Left lobe of liver (tissue), 2 donors: ENCODE measurements at regions not wholly inside any gene's neighbourhood (a gene's known extent, or its start where the extent isn't known, plus 50 kb on each side); places are given as distances from the start of the nearest gene placed in this dataset.

Experiments used
- ATAC-seq: fragments of 200-7000 bp; cut with Tn5 transposase; one replicate; pipeline ENCODE4 v1.9.1; 2020; ENCODE audit warnings: mild to moderate bottlenecking, moderate library complexity
- DNase-seq: peaks from one replicate; pipeline ENCODE4 v3.0.0-alpha.2; 2020; ENCODE audit warnings: low spot score
- donor health status: DM: no; HTN: no; CAD: no; lungs with moderate emphysema.
- donor health status: DM: no; HTN: yes; CAD: no.

DNA sequence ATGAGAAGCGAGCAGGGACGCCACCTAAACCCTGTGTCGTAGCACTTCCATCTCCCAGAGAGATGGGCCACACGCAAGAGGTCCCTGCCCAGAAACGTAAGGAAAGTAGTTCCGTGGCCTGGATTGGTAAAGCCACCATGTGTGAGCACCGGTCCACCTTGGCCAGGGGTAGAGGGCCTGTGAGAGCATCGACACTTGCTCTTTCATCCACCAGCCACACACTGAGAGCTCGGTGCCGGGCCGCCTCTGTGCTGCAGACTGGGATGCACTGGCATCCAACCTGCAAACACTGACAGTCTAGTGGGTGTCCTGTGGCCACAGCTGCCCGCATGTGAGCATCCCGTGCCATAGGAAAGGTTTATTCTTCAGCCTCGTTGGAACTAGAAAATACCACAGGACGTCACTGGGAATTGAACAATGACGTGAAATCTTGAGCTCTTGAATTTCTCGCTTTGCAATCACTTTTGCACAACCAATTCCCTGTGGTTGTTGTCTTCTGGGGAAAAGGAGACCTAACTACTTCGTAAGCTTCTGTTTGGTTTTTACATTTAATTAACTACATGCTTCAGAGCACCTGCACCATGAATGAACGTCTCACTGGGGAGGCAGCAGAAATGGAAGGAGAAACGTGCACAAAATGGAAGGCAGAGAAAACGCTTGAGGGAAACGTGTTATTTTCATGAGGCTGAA, 212.0 kb upstream of the RAB6C start:
- DNase-seq: no peak

GRCh38 chr2:129768036-129768386, 211.5 kb upstream of the RAB6C start:
- no peak for ATAC-seq

More for the DNA sequence above, 212.0 kb upstream of the RAB6C start:
- ATAC-seq: no peak

GRCh38 chr2:129768485-129769184, 210.8 kb upstream of the RAB6C start:
- ATAC-seq (no peak), DNase-seq (no peak)

More at GRCh38 chr2:129768036-129768386, 211.5 kb upstream of the RAB6C start:
- DNase-seq: no peak

DNA sequence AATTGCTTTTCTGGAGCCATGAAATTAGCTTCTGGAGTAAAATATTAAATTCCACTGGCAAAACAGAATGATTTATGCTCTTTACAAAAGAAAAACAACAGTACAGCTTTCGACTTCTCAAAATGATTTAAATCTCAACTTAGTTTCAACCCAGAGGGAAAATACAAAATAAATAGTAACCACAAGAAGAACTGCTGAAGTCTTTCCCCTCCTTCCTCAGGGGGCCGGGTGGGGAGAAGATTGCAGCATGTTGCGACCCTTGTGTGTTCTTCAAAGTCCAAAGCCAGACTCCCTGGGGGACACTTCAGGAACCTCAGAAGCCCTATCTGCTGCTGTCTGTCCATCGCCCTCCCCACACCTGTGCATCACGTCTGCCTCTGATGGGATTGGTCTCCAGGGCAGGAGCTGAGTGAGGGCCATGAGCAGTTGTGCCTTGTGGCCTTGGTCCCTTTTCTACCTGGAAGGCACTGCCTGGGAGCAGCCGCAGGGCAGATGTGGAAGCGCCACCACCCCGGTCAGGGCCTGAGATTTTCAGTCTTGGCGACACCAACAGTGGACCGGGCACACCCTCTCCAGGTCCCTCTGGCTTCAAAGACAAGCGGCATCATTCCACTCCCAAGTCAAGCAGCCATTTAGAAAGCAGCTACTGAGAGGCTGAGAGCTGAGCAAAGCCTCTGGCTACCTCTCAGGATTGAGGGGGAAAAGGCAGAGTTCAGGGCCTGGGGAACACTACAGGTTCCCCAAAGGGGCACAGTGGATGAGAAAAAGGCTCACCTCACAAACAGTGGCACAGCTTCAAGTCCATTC, 210.1 kb upstream of the RAB6C start:
- ATAC-seq: no peak
- DNase-seq: no peak

DNA sequence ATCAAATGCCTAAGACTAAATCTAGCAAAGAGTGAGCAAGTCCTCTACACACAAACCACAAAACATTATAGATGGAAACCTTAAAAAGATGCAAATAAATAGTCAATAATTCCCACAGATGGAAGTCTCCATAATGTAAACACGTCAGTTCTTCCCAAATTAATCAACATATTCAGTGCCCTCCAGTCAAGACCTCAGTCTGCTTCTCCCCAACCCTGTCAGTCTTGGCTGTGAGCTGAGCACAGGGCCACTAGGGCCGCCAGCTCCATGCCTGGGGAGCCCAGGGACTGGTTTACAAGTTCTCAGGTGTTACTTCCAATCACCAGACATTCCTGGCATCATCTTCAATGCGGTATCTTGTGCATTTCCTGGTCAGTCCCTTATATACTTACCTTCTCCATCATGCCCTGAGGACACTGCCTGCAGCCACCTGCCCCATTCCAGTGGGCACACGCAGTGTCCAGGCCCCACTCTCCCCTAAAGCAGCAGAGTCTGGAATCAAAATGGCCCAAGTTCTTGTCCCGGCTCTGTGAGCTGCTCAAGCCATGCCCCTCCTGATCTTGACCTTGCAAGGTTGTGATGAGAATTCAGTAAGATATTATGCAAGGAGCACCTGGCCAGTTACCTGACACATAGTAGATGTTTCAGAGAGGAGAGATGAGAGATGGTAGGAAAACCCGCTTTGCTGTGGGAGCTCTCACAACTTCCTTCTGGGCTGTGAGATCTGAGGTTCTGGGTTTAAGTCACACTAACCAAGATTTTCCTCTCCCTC, 207.9 kb upstream of the RAB6C start:
- DNase-seq (no peak), ATAC-seq (no peak)

DNA sequence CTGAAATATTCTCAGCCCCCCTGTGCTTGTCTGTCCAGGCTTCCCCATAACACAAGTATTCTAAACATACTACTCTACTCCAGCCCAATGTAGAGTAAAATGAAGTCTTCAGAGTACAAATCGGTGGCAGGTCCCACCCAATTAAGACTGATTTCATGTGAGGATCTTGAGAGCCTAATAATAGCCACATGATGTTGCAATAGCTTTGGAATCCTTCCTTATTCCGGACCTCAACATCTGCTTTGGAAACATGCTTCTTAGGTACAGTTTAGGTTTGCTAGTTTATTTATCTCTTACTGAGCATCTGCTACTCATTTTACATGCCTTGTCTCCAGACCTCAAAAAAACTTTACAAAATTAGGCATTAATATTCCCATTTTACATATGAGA, 207.3 kb upstream of the RAB6C start:
- DNase-seq: no peak
- ATAC-seq: no peak

DNA sequence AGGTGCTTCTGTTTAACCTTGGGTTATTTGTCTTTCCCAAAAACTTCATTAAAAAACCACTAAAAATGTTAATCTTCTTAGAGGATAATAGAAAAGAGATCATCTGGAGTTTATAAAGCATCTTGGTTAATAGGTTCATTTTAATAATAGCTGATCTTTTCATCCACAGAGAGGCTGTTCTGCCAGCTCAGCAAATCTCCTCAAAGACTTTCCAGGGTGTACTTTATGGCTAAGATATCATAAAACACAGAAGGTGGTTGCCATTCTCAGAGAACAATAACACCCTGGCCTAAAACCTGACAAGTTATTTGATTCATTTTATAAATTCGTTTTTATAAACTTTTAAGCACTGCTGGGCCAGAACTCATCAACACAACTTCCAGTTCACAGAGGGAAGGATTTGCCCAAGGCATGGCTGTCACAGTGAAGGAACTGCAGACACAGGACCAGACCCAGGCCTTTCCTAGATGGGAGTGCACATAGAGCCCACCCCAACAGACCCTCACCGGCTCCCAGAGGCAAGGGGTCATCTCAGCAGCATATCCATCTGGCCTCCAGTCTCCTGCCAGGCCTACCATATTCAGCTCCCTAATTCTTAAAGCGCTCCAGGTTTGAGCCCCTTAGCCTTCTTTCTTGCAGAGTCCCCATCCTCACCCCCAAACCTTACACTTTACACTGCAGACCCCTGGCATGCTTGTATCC, 203.4 kb upstream of the RAB6C start:
- no peak for DNase-seq
- ATAC-seq: no peak

DNA sequence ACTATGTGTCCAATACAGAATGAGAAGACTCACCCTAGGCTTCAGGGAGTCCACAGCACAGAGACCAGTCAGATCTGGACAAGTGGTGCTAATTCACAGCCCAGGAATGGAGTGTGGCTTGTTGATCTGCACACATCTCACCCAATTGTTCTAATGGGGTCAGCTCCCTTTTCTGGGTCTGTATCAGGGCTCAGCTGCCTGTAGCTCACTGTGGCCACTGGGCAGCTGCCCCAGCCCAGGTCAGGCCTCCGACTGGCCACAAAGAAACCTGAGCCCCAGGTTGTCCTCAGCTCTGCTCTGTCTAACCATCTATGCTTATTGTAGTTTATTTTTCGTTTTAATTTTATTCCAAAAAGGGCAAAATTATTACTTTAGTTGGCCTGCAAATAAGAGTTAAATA, 202.3 kb upstream of the RAB6C start:
- DNase-seq (no peak), ATAC-seq (no peak)

- ATAC-seq (no peak), DNase-seq (no peak)
Observed at GRCh38 chr2:129777762-129778583, 201.5 kb upstream of the RAB6C start.

DNA sequence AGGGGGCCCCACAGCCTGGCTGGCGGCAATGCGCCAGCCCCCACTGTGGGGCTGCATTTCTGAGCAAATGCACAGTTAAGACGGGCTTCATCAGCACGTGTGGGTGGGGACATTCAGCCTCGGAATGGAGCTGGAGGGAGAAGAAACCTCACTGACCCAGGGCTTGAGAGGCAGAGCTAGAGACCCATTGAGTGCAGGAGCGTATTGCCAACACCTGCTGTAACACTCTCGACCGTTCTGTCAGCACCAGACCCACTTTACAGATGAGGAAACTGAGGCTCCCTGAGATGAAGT, 200.9 kb upstream of the RAB6C start:
- no peak for DNase-seq
- no peak for ATAC-seq

- no peak for DNase-seq
- ATAC-seq: no peak
Observed at GRCh38 chr2:129779783-129780182, 199.7 kb upstream of the RAB6C start.

DNA sequence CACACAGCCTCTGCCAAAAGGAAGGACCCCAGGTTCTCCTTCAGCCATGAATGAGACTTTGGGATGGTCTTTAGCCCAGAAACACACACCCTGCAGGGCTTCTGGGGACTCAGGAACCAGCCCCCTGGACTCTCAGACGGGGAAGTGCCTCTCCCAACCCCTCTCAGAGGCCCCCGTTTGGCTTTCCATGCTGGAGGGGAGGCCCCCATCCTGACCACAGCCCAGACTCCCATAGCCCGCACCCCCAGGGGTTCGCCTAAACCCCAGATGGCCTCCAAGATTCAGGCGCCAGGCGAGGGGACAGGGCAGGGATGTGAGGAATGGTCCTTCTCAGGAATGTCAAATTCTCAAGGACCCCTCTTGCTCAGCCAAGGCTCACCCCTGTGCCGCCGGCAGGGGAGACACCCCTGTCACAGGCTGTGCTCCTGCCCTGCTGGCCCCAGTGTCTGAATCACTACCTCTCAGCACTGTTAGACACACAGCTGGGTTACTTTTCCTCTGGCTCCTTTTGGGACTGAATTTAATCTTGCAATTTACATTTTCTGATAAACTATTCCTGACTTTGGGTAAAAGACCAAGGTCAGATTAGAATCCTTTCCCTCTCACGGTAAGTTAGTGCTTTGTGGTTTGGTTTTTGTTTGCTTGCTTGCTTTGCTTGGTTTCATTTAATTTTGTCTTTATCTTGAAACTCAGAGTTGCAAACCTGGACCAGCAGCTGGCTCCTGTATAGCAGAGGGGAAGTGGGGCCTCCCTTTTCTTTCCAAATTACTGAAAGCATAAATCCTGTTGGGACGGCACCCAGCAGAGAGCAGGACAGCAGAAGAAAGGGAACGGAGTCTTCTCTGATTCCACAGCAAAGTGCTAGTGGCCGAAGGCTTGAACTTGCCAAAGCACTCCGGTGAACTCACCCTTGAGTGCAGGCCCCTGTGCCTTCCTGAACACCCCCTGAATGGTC, 198.9 kb upstream of the RAB6C start:
- DNase-seq: no peak

GRCh38 chr2:129781749-129782632, 197.5 kb upstream of the RAB6C start:
- DNase-seq (no peak), ATAC-seq (no peak)

More for the DNA sequence above, 198.9 kb upstream of the RAB6C start:
- no peak for ATAC-seq

- DNase-seq (no peak), ATAC-seq (no peak)
Observed at GRCh38 chr2:129782633-129782990, 196.9 kb upstream of the RAB6C start.

DNA sequence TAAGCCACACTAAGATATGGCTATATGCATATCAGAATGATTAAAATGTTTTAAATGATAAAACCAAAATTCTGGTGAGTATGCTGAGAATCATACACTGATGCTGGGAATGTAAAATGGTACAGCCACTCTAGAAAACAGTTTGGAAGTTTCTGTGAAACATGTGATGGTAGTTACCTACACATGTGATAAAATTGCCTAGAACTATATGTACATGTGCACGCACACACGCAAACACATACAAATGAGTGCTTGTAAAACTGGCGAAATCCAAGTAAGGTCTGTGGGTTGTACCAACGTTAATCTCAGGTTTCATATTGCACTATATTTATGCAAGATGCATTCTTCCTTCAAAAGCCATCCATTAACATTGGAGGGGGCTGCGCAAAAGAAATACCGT, 195.0 kb upstream of the RAB6C start:
- ATAC-seq (no peak), DNase-seq (no peak)

DNA sequence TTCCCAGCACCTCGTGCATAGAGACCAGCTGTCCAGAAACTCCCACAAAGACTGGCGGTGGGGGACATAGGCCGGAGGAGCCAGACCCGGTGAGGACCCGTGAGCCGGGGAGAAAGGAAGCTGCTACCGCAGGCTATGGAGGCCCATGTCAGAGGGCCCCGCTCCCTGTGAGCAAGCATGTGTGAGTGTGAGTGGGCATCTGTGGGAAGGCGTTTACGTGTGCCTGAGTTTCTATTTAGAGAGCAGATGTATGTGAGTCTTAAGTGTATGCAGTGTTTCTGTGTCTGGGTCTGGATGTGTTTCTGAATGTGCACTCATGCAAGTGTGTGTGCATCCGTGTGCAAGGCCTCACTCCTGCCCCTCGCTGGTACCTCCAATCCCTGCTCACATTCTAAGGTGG, 187.8 kb upstream of the RAB6C start:
- ATAC-seq (no peak), DNase-seq (no peak)

DNA sequence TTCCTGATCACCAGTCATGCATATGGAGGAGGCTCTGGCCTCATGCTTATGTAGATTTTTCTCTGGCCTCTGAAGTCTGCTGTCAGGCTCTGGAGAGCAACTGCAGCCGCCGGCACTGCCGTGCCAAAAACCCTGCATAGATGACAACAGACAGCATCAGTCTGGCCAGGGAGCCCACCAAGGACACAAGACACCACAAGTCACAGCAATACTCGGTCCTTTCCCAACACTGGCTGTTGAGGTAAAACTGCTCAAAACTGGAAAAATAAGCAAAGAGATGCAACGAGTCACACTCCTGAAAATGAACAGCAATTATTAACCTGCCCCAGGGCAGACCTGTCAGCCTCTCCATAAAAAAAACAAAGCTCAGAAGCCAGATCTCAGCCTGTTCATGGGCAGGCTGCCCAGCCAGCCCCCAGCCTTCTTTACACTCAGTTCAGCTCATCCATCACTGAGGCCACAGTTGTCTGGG, 186.0 kb upstream of the RAB6C start:
- ATAC-seq (no peak), DNase-seq (no peak)

DNA sequence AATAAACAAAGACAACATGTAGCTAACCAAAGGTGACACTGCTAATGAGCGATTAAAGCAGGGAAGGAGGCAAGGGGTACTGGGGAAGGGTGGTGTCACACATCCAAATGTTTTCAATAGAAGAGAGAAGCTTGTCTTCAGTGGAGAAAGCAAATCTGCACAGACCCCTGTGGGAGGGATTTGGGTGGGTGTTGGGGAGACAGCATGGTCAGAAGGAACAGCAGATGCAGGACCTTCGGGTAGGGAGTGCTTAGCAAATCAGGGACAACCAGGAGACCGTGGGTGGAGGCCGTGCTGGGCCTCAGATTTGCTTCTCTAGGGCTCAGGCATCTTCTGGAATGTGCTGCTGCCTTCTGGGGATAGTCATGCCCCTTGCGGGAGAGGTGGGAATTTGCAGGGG, 185.3 kb upstream of the RAB6C start:
- DNase-seq (no peak), ATAC-seq (no peak)
